ENCODE measurements at regions not wholly inside any gene's neighbourhood (a gene's known extent, or its start where the extent isn't known, plus 50 kb on each side); places are given as distances from the start of the nearest gene placed in this dataset.

DNA sequence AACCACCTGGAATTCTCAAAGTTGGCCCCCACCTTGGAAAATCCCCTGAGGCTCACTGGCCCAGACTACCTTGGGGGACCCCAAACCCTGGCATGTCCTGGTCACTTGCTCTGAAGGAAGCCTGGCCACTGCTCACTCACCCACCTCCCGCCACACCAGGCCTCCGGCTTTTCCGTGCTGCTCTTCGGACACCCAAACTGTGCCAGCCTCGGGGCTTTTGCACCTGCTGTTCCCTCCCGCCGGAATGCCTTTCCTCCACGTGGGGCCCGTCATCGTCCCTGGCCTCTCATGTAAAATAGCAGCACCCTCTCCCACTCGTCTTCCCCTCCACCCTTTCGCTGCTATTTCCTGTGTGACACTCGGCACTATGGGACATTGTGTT lies 87.2 kb upstream of the NCOR2 start:
- no peaks in the 10 kb centered on the region for H3K4me1 ChIP-seq (ENCODE audit: control insufficient read depth, insufficient read depth, low read length)
- no TSS peak for BruUV-seq (replicated peaks)
- H3K9me3 ChIP-seq (replicated peaks; ENCODE audit: control insufficient read depth, insufficient read depth, low read length): no peaks in the 10 kb centered on the region; the same call in 2 of the 3 replicates
- FAIRE-seq (no peak), ATAC-seq (no peak), DNase-seq (ENCODE audit: low read depth, low spot score) (no peak)
- TF ChIP-seq MYB (IDR thresholded peaks at IDR 0.05; ENCODE audit: borderline replicate concordance, low read depth, low read length): no peak
- ChIA-PET POLR2A (interaction anchor here (0.6 kb wide), 1 partner anchor 15 kb away, joined by 4 read pairs; no protein-coding TSS in a partner anchor), SMC1A (ENCODE audit: uncharacterized antibody, unreplicated experiment) (no interaction called here), CTCF (no interaction called here), RAD21 (ENCODE audit: unreplicated experiment) (no interaction called here)
- no peak overlapping the region for H3K4me2 ChIP-seq (ENCODE audit: control insufficient read depth, insufficient read depth)
- no peak overlapping the region for H3K9ac ChIP-seq (ENCODE audit: control insufficient read depth, insufficient read depth, low read length)
- H3K36me3 ChIP-seq (ENCODE audit: control insufficient read depth in 2 of 2, insufficient read depth in 2 of 2, low read length in 1 of 2): no peaks in the 10 kb centered on the region
- no peak overlapping the region for H3K4me3 ChIP-seq
- no peaks in the 10 kb centered on the region for H3K79me2 ChIP-seq (ENCODE audit: control insufficient read depth, insufficient read depth, low read length)
- in situ Hi-C loops (cut with MboI): no loop called here
- no peak overlapping the region for H2AFZ ChIP-seq (ENCODE audit: control insufficient read depth, low read depth, low read length)
- intact Hi-C loops (cut with micrococcal nuclease; ENCODE audit: unreplicated experiment): no loop called here
- no peak overlapping the region for H3K27ac ChIP-seq (ENCODE audit: control insufficient read depth, insufficient read depth)
- no peaks in the 10 kb centered on the region for H4K20me1 ChIP-seq (ENCODE audit: control insufficient read depth, insufficient read depth)
- H3K27me3 ChIP-seq (replicated peaks in 1 of 2; ENCODE audit: control insufficient read depth in 2 of 2, insufficient read depth in 2 of 2, low read length in 1 of 2): peaks cover 0 to 2% of the 10 kb centered on the region in 2 experiments; a peak in 2 of 4 replicates
- WGBS (ENCODE audit: insufficient coverage, insufficient replicate concordance, low lambda C conversion rate, missing lambda C conversion rate): 66% methylated on average over 13 of the region's 13 CpGs

- H3K27me3 ChIP-seq (replicated peaks in 1 of 2; ENCODE audit: control insufficient read depth in 2 of 2, insufficient read depth in 2 of 2, low read length in 1 of 2): peaks cover 0 to 2% of the 10 kb centered on the region in 2 experiments; a peak in 2 of 4 replicates
- H3K9me3 ChIP-seq (replicated peaks; ENCODE audit: control insufficient read depth, insufficient read depth, low read length): peaks cover 5% of the 10 kb centered on the region; the same call in 2 of the 3 replicates
- BruUV-seq (replicated peaks): no TSS peak
- RAD21 ChIA-PET (ENCODE audit: unreplicated experiment): no interaction called here
- no peaks in the 10 kb centered on the region for H4K20me1 ChIP-seq (ENCODE audit: control insufficient read depth, insufficient read depth)
- H3K4me2 ChIP-seq (ENCODE audit: control insufficient read depth, insufficient read depth): no peak overlapping the region
- no peak for FAIRE-seq
- H3K9ac ChIP-seq (ENCODE audit: control insufficient read depth, insufficient read depth, low read length): no peak overlapping the region
- SMC1A ChIA-PET (ENCODE audit: uncharacterized antibody, unreplicated experiment): no interaction called here
- intact Hi-C loops (cut with micrococcal nuclease; ENCODE audit: unreplicated experiment): no loop called here
- ATAC-seq: no peak
- 31% methylated on average over 19 of the region's 19 CpGs for WGBS (ENCODE audit: insufficient coverage, insufficient replicate concordance, low lambda C conversion rate, missing lambda C conversion rate)
- no peaks in the 10 kb centered on the region for H3K36me3 ChIP-seq (ENCODE audit: control insufficient read depth in 2 of 2, insufficient read depth in 2 of 2, low read length in 1 of 2)
- H3K4me1 ChIP-seq (ENCODE audit: control insufficient read depth, insufficient read depth, low read length): no peaks in the 10 kb centered on the region
- DNase-seq (ENCODE audit: low read depth, low spot score): no peak
- in situ Hi-C loops (cut with MboI): no loop called here
- no peak overlapping the region for H2AFZ ChIP-seq (ENCODE audit: control insufficient read depth, low read depth, low read length)
- no peak overlapping the region for H3K4me3 ChIP-seq
- H3K27ac ChIP-seq (ENCODE audit: control insufficient read depth, insufficient read depth): no peak overlapping the region
- POLR2A ChIA-PET: no interaction called here
- TF ChIP-seq YBX1 (IDR thresholded peaks at IDR 0.05): no peak
- no peak for TF ChIP-seq MEF2B (IDR thresholded peaks at IDR 0.05; ENCODE audit: partially characterized antibody, poor library complexity, severe bottlenecking)
- no peak for TF ChIP-seq POLR2A (IDR thresholded peaks at IDR 0.05; ENCODE audit: low read depth, low read length)
- no peak for TF ChIP-seq USF1 (IDR thresholded peaks at IDR 0.05; ENCODE audit: borderline replicate concordance, extremely low read length, insufficient read depth, low read depth, low read length)
- no peak for TF ChIP-seq HDGF (IDR thresholded peaks at IDR 0.05)
- TF ChIP-seq, protein P1, sequence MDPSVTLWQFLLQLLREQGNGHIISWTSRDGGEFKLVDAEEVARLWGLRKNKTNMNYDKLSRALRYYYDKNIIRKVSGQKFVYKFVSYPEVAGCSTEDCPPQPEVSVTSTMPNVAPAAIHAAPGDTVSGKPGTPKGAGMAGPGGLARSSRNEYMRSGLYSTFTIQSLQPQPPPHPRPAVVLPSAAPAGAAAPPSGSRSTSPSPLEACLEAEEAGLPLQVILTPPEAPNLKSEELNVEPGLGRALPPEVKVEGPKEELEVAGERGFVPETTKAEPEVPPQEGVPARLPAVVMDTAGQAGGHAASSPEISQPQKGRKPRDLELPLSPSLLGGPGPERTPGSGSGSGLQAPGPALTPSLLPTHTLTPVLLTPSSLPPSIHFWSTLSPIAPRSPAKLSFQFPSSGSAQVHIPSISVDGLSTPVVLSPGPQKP (IDR thresholded peaks at IDR 0.05; ENCODE audit: low read depth, low read length): no peak
- no peak for TF ChIP-seq ZNF622 (IDR thresholded peaks at IDR 0.05)
- TF ChIP-seq TAF1 (IDR thresholded peaks at IDR 0.05; ENCODE audit: borderline replicate concordance, low read depth, low read length): no peak
- no peak for TF ChIP-seq NFYB (IDR thresholded peaks at IDR 0.05; ENCODE audit: insufficient read depth, low read depth, low read length)
- TF ChIP-seq MTA3 (IDR thresholded peaks at IDR 0.05; ENCODE audit: borderline replicate concordance, low read length): no peak
- no peak for TF ChIP-seq FOS (IDR thresholded peaks at IDR 0.05; ENCODE audit: borderline replicate concordance, extremely low read depth, insufficient read length)
- TF ChIP-seq RELA (IDR thresholded peaks at IDR 0.05; ENCODE audit: borderline replicate concordance, partially characterized antibody): no peak
- no peak for TF ChIP-seq SREBF2 (IDR thresholded peaks at IDR 0.05; ENCODE audit: low read length)
- no peak for TF ChIP-seq CBFB (IDR thresholded peaks at IDR 0.05; ENCODE audit: low read depth)
- CTCF ChIA-PET: no interaction called here
- no peaks in the 10 kb centered on the region for H3K79me2 ChIP-seq (ENCODE audit: control insufficient read depth, insufficient read depth, low read length)
These were observed 85.9 kb upstream of the NCOR2 start for GRCh38 chr12:124653169-124653931.
